ENCODE measurements at regions not wholly inside any gene's neighbourhood (a gene's known extent, or its start where the extent isn't known, plus 50 kb on each side); places are given as distances from the start of the nearest gene placed in this dataset.
"Not testable (repeated sequence)": the region's sequence is repeated elsewhere in the genome, so short reads cannot be mapped to it uniquely, and the experiment has no call there.

GRCh38 chr1:219863816-219864215, 64.5 kb downstream of the SLC30A10 start:
- H3K9me3 Mint-ChIP-seq, result not testable (repeated sequence)

GRCh38 chr1:219862366-219862765, 66.0 kb downstream of the SLC30A10 start:
- Mint-ChIP-seq H3K27ac (no peak overlapping the region), H3K36me3 (no peaks in the 10 kb centered on the region), H3K9me3 (no peaks in the 10 kb centered on the region), H3K4me1 (no peaks in the 10 kb centered on the region), H3K27me3 (peaks cover 14% of the 10 kb centered on the region), H3K4me3 (no peak overlapping the region)
- no peak for ATAC-seq (ENCODE audit: low read depth)
- no peak for DNase-seq (ENCODE audit: low spot score in 2 of 2)

More at GRCh38 chr1:219863816-219864215, 64.5 kb downstream of the SLC30A10 start:
- H3K4me1 Mint-ChIP-seq; DNase-seq (ENCODE audit: low spot score in 2 of 2); H3K36me3 Mint-ChIP-seq; H3K4me3 Mint-ChIP-seq; ATAC-seq (ENCODE audit: low read depth); H3K27ac Mint-ChIP-seq: not testable (repeated sequence)
- peaks cover 12% of the 10 kb centered on the region for H3K27me3 Mint-ChIP-seq

GRCh38 chr1:219858980-219859379, 69.4 kb downstream of the SLC30A10 start:
- Mint-ChIP-seq H3K9me3 (peaks cover under 1% of the 10 kb centered on the region), H3K4me3 (no peak overlapping the region), H3K27ac (no peak overlapping the region), H3K4me1 (no peaks in the 10 kb centered on the region), H3K36me3 (no peaks in the 10 kb centered on the region), H3K27me3 (peaks cover 14% of the 10 kb centered on the region)
- DNase-seq (ENCODE audit: low spot score in 2 of 2), result no peak
- ATAC-seq (ENCODE audit: low read depth), result no peak

- Mint-ChIP-seq H3K9me3 (peaks cover 3% of the 10 kb centered on the region), H3K27ac (no peak overlapping the region), H3K27me3 (peaks cover 3% of the 10 kb centered on the region), H3K4me3 (no peak overlapping the region), H3K36me3 (no peaks in the 10 kb centered on the region), H3K4me1 (no peaks in the 10 kb centered on the region)
- DNase-seq (ENCODE audit: low spot score in 2 of 2) (no peak), ATAC-seq (ENCODE audit: low read depth) (no peak)
Observed at GRCh38 chr1:219847215-219847855, 81.0 kb downstream of the SLC30A10 start.

- ATAC-seq (ENCODE audit: low read depth); H3K9me3 Mint-ChIP-seq; H3K27ac Mint-ChIP-seq; H3K36me3 Mint-ChIP-seq; DNase-seq (ENCODE audit: low spot score in 2 of 2); H3K4me3 Mint-ChIP-seq; H3K4me1 Mint-ChIP-seq: not testable (repeated sequence)
- peaks cover 12% of the 10 kb centered on the region for H3K27me3 Mint-ChIP-seq
Observed at GRCh38 chr1:219839595-219839994, 88.8 kb downstream of the SLC30A10 start.

GRCh38 chr1:219837994-219838294, 90.4 kb downstream of the SLC30A10 start:
- DNase-seq (ENCODE audit: low spot score in 2 of 2) (no peak), ATAC-seq (ENCODE audit: low read depth) (no peak)
- Mint-ChIP-seq H3K4me1 (peaks cover 2% of the 10 kb centered on the region), H3K4me3 (no peak overlapping the region), H3K9me3 (no peaks in the 10 kb centered on the region), H3K27ac (no peak overlapping the region), H3K27me3 (peaks cover 16% of the 10 kb centered on the region), H3K36me3 (no peaks in the 10 kb centered on the region)

GRCh38 chr1:219837274-219837993, 90.9 kb downstream of the SLC30A10 start:
- H3K9me3 Mint-ChIP-seq, result no peaks in the 10 kb centered on the region
- DNase-seq (ENCODE audit: low spot score in 2 of 2), result no peak
- ATAC-seq (ENCODE audit: low read depth), result no peak

GRCh38 chr1:219834314-219834917, 93.9 kb downstream of the SLC30A10 start:
- DNase-seq (ENCODE audit: low spot score in 2 of 2), result no peak
- Mint-ChIP-seq H3K36me3 (no peaks in the 10 kb centered on the region), H3K4me1 (peaks cover 2% of the 10 kb centered on the region), H3K27me3 (peaks cover 22% of the 10 kb centered on the region), H3K9me3 (no peaks in the 10 kb centered on the region), H3K27ac (no peak overlapping the region), H3K4me3 (no peak overlapping the region)
- ATAC-seq (ENCODE audit: low read depth), result no peak

More at GRCh38 chr1:219837274-219837993, 90.9 kb downstream of the SLC30A10 start:
- H3K4me3 Mint-ChIP-seq, result no peak overlapping the region
- peaks cover 19% of the 10 kb centered on the region for H3K27me3 Mint-ChIP-seq
- H3K36me3 Mint-ChIP-seq, result no peaks in the 10 kb centered on the region
- H3K4me1 Mint-ChIP-seq, result peaks cover 2% of the 10 kb centered on the region
- no peak overlapping the region for H3K27ac Mint-ChIP-seq

- Mint-ChIP-seq H3K4me1 (peaks cover 2% of the 10 kb centered on the region), H3K27ac (no peak overlapping the region), H3K36me3 (no peaks in the 10 kb centered on the region), H3K27me3 (peaks cover 19% of the 10 kb centered on the region), H3K9me3 (no peaks in the 10 kb centered on the region), H3K4me3 (no peak overlapping the region)
- no peak for DNase-seq (ENCODE audit: low spot score in 2 of 2)
- no peak for ATAC-seq (ENCODE audit: low read depth)
Observed at GRCh38 chr1:219833214-219833815, 95.0 kb downstream of the SLC30A10 start.

- no peaks in the 10 kb centered on the region for H3K9me3 Mint-ChIP-seq
- H3K27ac Mint-ChIP-seq, result no peak overlapping the region
- H3K36me3 Mint-ChIP-seq, result no peaks in the 10 kb centered on the region
- H3K27me3 Mint-ChIP-seq, result peaks cover 4% of the 10 kb centered on the region
- ATAC-seq (ENCODE audit: low read depth) (no peak), DNase-seq (ENCODE audit: low spot score in 2 of 2) (no peak)
- no peaks in the 10 kb centered on the region for H3K4me1 Mint-ChIP-seq
- H3K4me3 Mint-ChIP-seq, result no peak overlapping the region
Observed at GRCh38 chr1:219826290-219826689, 102.1 kb downstream of the SLC30A10 start.

- Mint-ChIP-seq H3K36me3 (no peaks in the 10 kb centered on the region), H3K27me3 (peaks cover 4% of the 10 kb centered on the region), H3K9me3 (no peaks in the 10 kb centered on the region), H3K4me1 (no peaks in the 10 kb centered on the region), H3K27ac (no peak overlapping the region), H3K4me3 (no peak overlapping the region)
- ATAC-seq (ENCODE audit: low read depth) (no peak), DNase-seq (ENCODE audit: low spot score in 2 of 2) (no peak)
Observed at GRCh38 chr1:219825355-219825754, 103.0 kb downstream of the SLC30A10 start.

GRCh38 chr1:219824338-219824737, 104.0 kb downstream of the SLC30A10 start:
- H3K4me3 Mint-ChIP-seq, result no peak overlapping the region
- no peak for DNase-seq (ENCODE audit: low spot score in 2 of 2)
- H3K27me3 Mint-ChIP-seq, result peaks cover 4% of the 10 kb centered on the region
- H3K4me1 Mint-ChIP-seq, result no peaks in the 10 kb centered on the region
- H3K36me3 Mint-ChIP-seq, result no peaks in the 10 kb centered on the region
- H3K27ac Mint-ChIP-seq, result no peak overlapping the region
- no peaks in the 10 kb centered on the region for H3K9me3 Mint-ChIP-seq
- no peak for ATAC-seq (ENCODE audit: low read depth)

- H3K36me3 Mint-ChIP-seq, result no peaks in the 10 kb centered on the region
- no peaks in the 10 kb centered on the region for H3K9me3 Mint-ChIP-seq
- H3K4me1 Mint-ChIP-seq, result no peaks in the 10 kb centered on the region
- H3K27me3 Mint-ChIP-seq, result peaks cover 3% of the 10 kb centered on the region
- ATAC-seq (ENCODE audit: low read depth) (no peak), DNase-seq (ENCODE audit: low spot score in 2 of 2) (no peak)
- H3K27ac Mint-ChIP-seq, result no peak overlapping the region
- H3K4me3 Mint-ChIP-seq, result no peak overlapping the region
Observed at GRCh38 chr1:219820551-219820950, 107.8 kb downstream of the SLC30A10 start.

GRCh38 chr1:219817914-219818313, 110.4 kb downstream of the SLC30A10 start:
- H3K36me3 Mint-ChIP-seq, result no peaks in the 10 kb centered on the region

More at GRCh38 chr1:219817914-219818313, 110.4 kb downstream of the SLC30A10 start:
- DNase-seq (ENCODE audit: low spot score in 2 of 2) (no peak), ATAC-seq (ENCODE audit: low read depth) (no peak)
- Mint-ChIP-seq H3K27ac (no peak overlapping the region), H3K4me3 (no peak overlapping the region), H3K9me3 (no peaks in the 10 kb centered on the region), H3K27me3 (peaks cover 4% of the 10 kb centered on the region), H3K4me1 (no peaks in the 10 kb centered on the region)

Data from memory B cell (primary cell).